ENCODE measurements at regions not wholly inside any gene's neighbourhood (a gene's known extent, or its start where the extent isn't known, plus 50 kb on each side); places are given as distances from the start of the nearest gene placed in this dataset.
"Not testable (repeated sequence)": the region's sequence is repeated elsewhere in the genome, so short reads cannot be mapped to it uniquely, and the experiment has no call there.

DNA sequence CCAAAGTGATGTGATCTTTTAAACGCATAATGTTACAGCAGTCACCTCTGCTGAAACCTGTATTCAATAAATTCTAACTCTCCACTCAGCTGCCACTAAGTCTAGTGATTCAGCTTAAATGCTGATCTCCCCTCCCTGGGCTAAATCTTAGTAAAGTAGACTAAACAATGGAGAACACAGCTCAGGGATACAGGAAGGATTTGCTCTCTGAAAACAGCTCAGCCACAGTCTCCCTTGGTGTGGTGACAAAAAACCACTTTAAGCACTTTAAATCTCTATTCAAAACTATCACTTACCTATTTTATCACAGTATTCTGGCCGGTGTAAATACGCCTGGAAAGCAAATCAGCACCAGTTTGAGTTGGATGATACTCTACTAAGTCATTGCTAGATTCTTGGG is 130.6 kb downstream of the RFX6 start:
- Mint-ChIP-seq H3K9me3 (peaks cover 0 to 5% (median 2%) of the 10 kb centered on the region in 8 donors), H3K4me3 (no peak overlapping the region), H3K27ac (no peak overlapping the region), H3K4me1 (no peaks in the 10 kb centered on the region), H3K36me3 (no peaks in the 10 kb centered on the region), H3K27me3 (no peaks in the 10 kb centered on the region)
- POLR2A ChIA-PET (ENCODE audit: partially characterized antibody): no interaction called here
- CTCF ChIA-PET (ENCODE audit: partially characterized antibody): no interaction called here
- H3K9me3 ChIP-seq (ENCODE audit: control insufficient read depth in 1 of 2, low read length in 2 of 2): no peaks in the 10 kb centered on the region
- no peaks in the 10 kb centered on the region for H3K27me3 ChIP-seq (ENCODE audit: insufficient read depth, low read length)
- no peak overlapping the region for H3K4me3 ChIP-seq (ENCODE audit: low read length in 2 of 2)
- no peaks in the 10 kb centered on the region for H3K36me3 ChIP-seq (ENCODE audit: insufficient read depth, low read length)
- H3K27ac ChIP-seq (ENCODE audit: low read depth, low read length): no peak overlapping the region
- no peak for DNase-seq
- intact Hi-C loops (cut with micrococcal nuclease): no loop called here
- H3K4me1 ChIP-seq (ENCODE audit: insufficient read depth, low read length): no peaks in the 10 kb centered on the region

DNA sequence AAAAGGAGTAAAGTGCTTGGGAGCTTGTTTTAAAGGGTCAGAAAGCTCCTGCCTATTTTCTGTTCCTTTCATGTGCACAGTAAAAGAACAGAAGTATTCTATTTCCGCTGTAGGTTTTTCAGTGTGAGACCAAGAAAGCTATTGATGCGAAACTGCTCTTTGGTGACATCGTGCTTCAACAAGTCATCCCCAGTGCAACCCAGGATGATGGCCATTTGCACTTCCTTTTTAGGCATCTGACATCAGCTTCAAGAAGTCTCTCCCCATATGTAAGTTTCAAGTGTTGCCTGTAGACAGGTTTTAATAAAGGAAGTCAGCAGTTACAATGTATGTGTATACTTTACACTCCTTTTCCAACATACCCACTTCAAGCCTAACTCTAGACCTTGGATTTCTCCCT is 131.6 kb downstream of the RFX6 start:
- Histone ChIP-seq H3K9me3 (ENCODE audit: control insufficient read depth in 1 of 2, low read length in 2 of 2) (no peaks in the 10 kb centered on the region), H3K27me3 (ENCODE audit: insufficient read depth, low read length) (no peaks in the 10 kb centered on the region), H3K36me3 (ENCODE audit: insufficient read depth, low read length) (no peaks in the 10 kb centered on the region), H3K4me1 (ENCODE audit: insufficient read depth, low read length) (no peaks in the 10 kb centered on the region), H3K27ac (ENCODE audit: low read depth, low read length) (no peak overlapping the region), H3K4me3 (ENCODE audit: low read length in 2 of 2) (no peak overlapping the region)
- no peak overlapping the region for H3K27ac Mint-ChIP-seq
- H3K4me1 Mint-ChIP-seq: no peaks in the 10 kb centered on the region
- no peaks in the 10 kb centered on the region for H3K36me3 Mint-ChIP-seq
- ChIA-PET CTCF (ENCODE audit: partially characterized antibody) (no interaction called here), POLR2A (ENCODE audit: partially characterized antibody) (no interaction called here)
- no peak overlapping the region for H3K4me3 Mint-ChIP-seq
- no peaks in the 10 kb centered on the region for H3K27me3 Mint-ChIP-seq
- DNase-seq: no peak
- peaks cover 2 to 10% (median 3%) of the 10 kb centered on the region in 8 donors for H3K9me3 Mint-ChIP-seq
- intact Hi-C loops (cut with micrococcal nuclease): no loop called here

DNA sequence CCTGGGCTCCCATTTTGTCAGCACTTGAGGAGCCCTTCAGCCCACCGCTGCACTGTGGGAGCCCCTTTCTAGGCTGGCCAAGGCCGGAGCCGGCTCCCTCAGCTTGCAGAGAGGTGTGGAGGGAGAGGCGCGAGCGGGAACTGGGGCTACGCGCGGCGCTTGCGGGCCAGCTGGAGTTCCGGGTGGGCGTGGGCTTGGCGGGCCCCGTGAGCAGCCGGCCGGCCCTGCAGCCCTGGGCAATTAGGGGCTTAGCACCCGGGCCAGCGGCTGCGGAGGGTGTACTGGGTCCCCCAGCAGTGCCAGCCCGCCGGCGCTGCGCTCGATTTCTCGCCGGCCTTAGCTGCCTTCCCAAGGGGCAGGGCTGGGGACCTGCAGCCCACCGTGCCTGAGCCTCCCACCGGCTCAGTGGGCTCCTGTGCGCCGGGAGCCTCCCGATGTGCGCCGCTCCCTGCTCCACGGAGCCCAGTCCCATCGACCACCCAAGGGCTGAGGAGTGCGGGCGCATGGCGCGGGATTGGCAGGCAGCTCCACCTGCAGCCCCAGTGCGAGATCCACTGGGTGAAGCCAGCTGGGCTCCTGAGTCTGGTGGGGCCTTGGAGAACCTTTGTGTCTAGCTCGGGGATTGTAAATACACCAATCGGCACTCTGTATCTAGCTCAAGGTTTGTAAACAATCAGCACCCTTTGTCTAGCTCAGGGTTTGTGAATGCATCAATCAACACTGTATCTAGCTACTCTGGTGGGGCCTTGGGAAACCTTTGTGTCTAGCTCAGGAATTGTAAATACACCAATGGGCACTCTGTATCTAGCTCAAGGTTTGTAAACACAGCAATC is 137.8 kb downstream of the RFX6 start:
- H3K4me1 ChIP-seq (ENCODE audit: insufficient read depth, low read length); H3K27ac Mint-ChIP-seq; H3K27me3 Mint-ChIP-seq; H3K27me3 ChIP-seq (ENCODE audit: insufficient read depth, low read length); H3K4me1 Mint-ChIP-seq; H3K4me3 Mint-ChIP-seq; H3K9me3 ChIP-seq (ENCODE audit: control insufficient read depth in 1 of 2, low read length in 2 of 2); H3K36me3 Mint-ChIP-seq; H3K4me3 ChIP-seq (ENCODE audit: low read length in 2 of 2); H3K36me3 ChIP-seq (ENCODE audit: insufficient read depth, low read length); H3K27ac ChIP-seq (ENCODE audit: low read depth, low read length); CTCF ChIA-PET (ENCODE audit: partially characterized antibody); intact Hi-C loops (cut with micrococcal nuclease); POLR2A ChIA-PET (ENCODE audit: partially characterized antibody): not testable (repeated sequence)
- peak in 1 of 5 donors; percentile 35 for DNase-seq
- H3K9me3 Mint-ChIP-seq: peaks cover 3 to 21% (median 12%) of the 10 kb centered on the region in 8 donors

DNA sequence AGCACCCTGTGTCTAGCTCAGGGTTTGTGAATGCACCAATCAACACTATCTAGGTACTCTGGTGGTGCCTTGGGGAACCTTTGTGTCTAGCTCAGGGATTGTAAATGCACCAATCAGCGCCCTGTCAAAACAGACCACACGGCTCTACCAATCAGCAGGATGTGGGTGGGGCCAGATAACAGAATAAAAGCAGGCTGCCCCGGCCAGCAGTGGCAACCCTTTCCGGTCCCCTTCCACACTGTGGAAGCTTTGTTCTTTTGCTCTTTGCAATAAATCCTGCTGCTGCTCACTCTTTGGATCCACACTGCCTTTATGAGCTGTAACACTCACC is 138.4 kb downstream of the RFX6 start:
- CTCF ChIA-PET (ENCODE audit: partially characterized antibody); H3K4me1 Mint-ChIP-seq; POLR2A ChIA-PET (ENCODE audit: partially characterized antibody); DNase-seq; H3K4me3 ChIP-seq (ENCODE audit: low read length in 2 of 2); H3K36me3 ChIP-seq (ENCODE audit: insufficient read depth, low read length); H3K27ac Mint-ChIP-seq; H3K9me3 ChIP-seq (ENCODE audit: control insufficient read depth in 1 of 2, low read length in 2 of 2); H3K27ac ChIP-seq (ENCODE audit: low read depth, low read length); H3K4me1 ChIP-seq (ENCODE audit: insufficient read depth, low read length); H3K4me3 Mint-ChIP-seq; intact Hi-C loops (cut with micrococcal nuclease); H3K36me3 Mint-ChIP-seq; H3K27me3 Mint-ChIP-seq; H3K27me3 ChIP-seq (ENCODE audit: insufficient read depth, low read length): not testable (repeated sequence)
- H3K9me3 Mint-ChIP-seq: peaks cover 3 to 21% (median 12%) of the 10 kb centered on the region in 8 donors

DNA sequence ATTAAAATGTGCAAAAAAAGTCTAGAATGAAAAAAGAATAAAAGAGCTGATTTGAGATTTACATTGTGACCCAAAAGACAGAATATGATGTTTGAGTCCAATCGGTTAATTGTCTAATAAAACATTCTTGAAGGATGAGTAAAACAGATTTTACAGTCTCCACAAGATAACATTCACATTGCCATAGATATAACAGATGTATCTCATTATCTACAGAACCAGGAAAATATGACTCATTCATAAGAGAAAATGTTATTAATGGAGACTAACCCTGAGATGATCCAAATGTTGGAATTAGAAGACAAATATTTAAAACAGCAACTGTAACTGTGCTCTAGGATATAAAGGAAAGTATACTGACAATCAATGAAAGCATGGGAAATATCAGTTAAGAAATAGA is 141.7 kb downstream of the RFX6 start:
- Mint-ChIP-seq H3K27ac (no peak overlapping the region), H3K36me3 (no peaks in the 10 kb centered on the region)

DNA sequence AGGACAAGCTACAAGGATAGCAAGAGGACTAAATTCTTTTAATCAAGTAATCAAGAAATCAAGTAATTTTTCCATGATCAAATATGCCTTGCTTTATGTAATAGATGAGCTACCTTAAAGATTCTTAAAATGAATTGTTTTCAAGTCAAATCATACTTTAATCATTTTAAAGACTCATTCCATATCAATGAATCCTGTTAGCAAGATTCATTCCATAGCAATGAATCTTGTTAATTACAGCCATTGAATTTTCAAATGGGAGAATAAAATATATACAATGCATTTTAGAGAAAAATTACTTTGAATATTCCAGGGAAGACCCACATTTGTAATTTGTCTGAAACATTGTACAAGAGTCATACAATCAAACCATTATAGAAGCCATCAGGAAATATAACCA is 145.7 kb downstream of the RFX6 start:
- no peak for DNase-seq
- no peak overlapping the region for H3K4me3 ChIP-seq (ENCODE audit: low read length in 2 of 2)
- H3K9me3 ChIP-seq (ENCODE audit: control insufficient read depth in 1 of 2, low read length in 2 of 2): no peaks in the 10 kb centered on the region
- Mint-ChIP-seq H3K9me3 (peaks cover 0 to 3% (median 0%) of the 10 kb centered on the region in 8 donors), H3K4me1 (no peaks in the 10 kb centered on the region), H3K27ac (no peak overlapping the region), H3K4me3 (no peak overlapping the region), H3K36me3 (no peaks in the 10 kb centered on the region), H3K27me3 (no peaks in the 10 kb centered on the region)
- no peaks in the 10 kb centered on the region for H3K36me3 ChIP-seq (ENCODE audit: insufficient read depth, low read length)
- no peaks in the 10 kb centered on the region for H3K27me3 ChIP-seq (ENCODE audit: insufficient read depth, low read length)
- intact Hi-C loops (cut with micrococcal nuclease): no loop called here
- ChIA-PET CTCF (ENCODE audit: partially characterized antibody) (no interaction called here), POLR2A (ENCODE audit: partially characterized antibody) (no interaction called here)
- H3K4me1 ChIP-seq (ENCODE audit: insufficient read depth, low read length): no peaks in the 10 kb centered on the region
- no peak overlapping the region for H3K27ac ChIP-seq (ENCODE audit: low read depth, low read length)

More for the DNA sequence above, 141.7 kb downstream of the RFX6 start:
- H3K4me1 Mint-ChIP-seq: no peaks in the 10 kb centered on the region
- Histone ChIP-seq H3K27me3 (ENCODE audit: insufficient read depth, low read length) (no peaks in the 10 kb centered on the region), H3K4me3 (ENCODE audit: low read length in 2 of 2) (no peak overlapping the region), H3K27ac (ENCODE audit: low read depth, low read length) (no peak overlapping the region), H3K4me1 (ENCODE audit: insufficient read depth, low read length) (no peaks in the 10 kb centered on the region), H3K9me3 (ENCODE audit: control insufficient read depth in 1 of 2, low read length in 2 of 2) (no peaks in the 10 kb centered on the region), H3K36me3 (ENCODE audit: insufficient read depth, low read length) (no peaks in the 10 kb centered on the region)
- intact Hi-C loops (cut with micrococcal nuclease): no loop called here
- no peak overlapping the region for H3K4me3 Mint-ChIP-seq
- ChIA-PET CTCF (ENCODE audit: partially characterized antibody) (no interaction called here), POLR2A (ENCODE audit: partially characterized antibody) (no interaction called here)
- H3K9me3 Mint-ChIP-seq: peaks cover 0 to 13% (median 7%) of the 10 kb centered on the region in 8 donors
- no peaks in the 10 kb centered on the region for H3K27me3 Mint-ChIP-seq
- DNase-seq: no peak

DNA sequence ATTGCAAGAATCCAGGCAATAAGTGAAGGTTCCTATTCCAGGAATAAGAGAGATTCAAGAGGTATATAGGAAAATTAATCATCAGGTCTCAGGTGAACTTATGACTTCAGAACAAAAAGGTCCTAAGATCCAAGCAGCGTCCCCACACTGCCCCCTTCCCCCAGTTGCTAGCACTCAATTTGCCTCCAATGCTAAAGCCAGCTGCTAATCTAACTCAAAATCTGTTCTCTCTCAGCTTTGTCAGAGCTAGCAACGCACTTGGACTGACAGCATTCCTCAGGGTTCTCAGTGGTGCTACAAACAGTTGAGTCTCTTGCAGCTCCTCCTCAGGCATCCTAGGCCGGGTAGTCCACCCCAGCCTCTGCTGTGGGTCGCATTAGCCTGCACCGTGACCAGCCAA is 148.3 kb downstream of the RFX6 start:
- no peaks in the 10 kb centered on the region for H3K36me3 ChIP-seq (ENCODE audit: insufficient read depth, low read length)
- H3K27ac ChIP-seq (ENCODE audit: low read depth, low read length): no peak overlapping the region
- no peaks in the 10 kb centered on the region for H3K27me3 Mint-ChIP-seq
- H3K27ac Mint-ChIP-seq: no peak overlapping the region
- H3K9me3 Mint-ChIP-seq: peaks cover 0 to 3% (median 0%) of the 10 kb centered on the region in 8 donors
- no peak overlapping the region for H3K4me3 ChIP-seq (ENCODE audit: low read length in 2 of 2)
- no peaks in the 10 kb centered on the region for H3K36me3 Mint-ChIP-seq
- H3K4me1 ChIP-seq (ENCODE audit: insufficient read depth, low read length): no peaks in the 10 kb centered on the region
- intact Hi-C loops (cut with micrococcal nuclease): no loop called here
- ChIA-PET CTCF (ENCODE audit: partially characterized antibody) (no interaction called here), POLR2A (ENCODE audit: partially characterized antibody) (no interaction called here)
- no peaks in the 10 kb centered on the region for H3K4me1 Mint-ChIP-seq
- DNase-seq: no peak
- H3K27me3 ChIP-seq (ENCODE audit: insufficient read depth, low read length): no peaks in the 10 kb centered on the region
- H3K9me3 ChIP-seq (ENCODE audit: control insufficient read depth in 1 of 2, low read length in 2 of 2): no peaks in the 10 kb centered on the region
- no peak overlapping the region for H3K4me3 Mint-ChIP-seq

DNA sequence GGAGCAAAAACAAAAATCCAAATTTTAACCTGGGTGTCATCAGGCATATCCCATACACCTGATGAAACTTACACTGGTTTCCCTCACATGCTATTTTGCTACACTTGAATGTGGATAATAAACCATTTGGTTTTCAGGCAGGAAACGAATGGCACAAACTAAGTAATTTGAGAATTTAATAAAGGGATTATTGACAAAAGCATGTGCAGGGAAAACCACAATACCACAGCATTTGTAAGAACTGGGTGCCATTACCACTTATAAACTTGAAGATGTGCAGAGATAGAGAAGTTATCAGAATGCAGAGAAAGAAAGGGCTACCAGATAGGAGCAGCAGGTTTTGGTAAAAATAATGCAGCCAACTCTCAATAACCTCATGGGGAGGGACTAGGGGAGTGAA is 151.2 kb downstream of the RFX6 start:
- no peak for DNase-seq
- Histone ChIP-seq H3K27me3 (ENCODE audit: insufficient read depth, low read length) (no peaks in the 10 kb centered on the region), H3K9me3 (ENCODE audit: control insufficient read depth in 1 of 2, low read length in 2 of 2) (no peaks in the 10 kb centered on the region), H3K27ac (ENCODE audit: low read depth, low read length) (no peak overlapping the region), H3K4me1 (ENCODE audit: insufficient read depth, low read length) (no peaks in the 10 kb centered on the region), H3K4me3 (ENCODE audit: low read length in 2 of 2) (no peak overlapping the region), H3K36me3 (ENCODE audit: insufficient read depth, low read length) (no peaks in the 10 kb centered on the region)
- CTCF ChIA-PET (ENCODE audit: partially characterized antibody): no interaction called here
- Mint-ChIP-seq H3K27ac (no peak overlapping the region), H3K9me3 (peaks cover 0 to 3% (median 0%) of the 10 kb centered on the region in 8 donors), H3K27me3 (no peaks in the 10 kb centered on the region), H3K4me3 (no peak overlapping the region), H3K36me3 (no peaks in the 10 kb centered on the region), H3K4me1 (no peaks in the 10 kb centered on the region)
- intact Hi-C loops (cut with micrococcal nuclease): no loop called here
- POLR2A ChIA-PET (ENCODE audit: partially characterized antibody): no interaction called here

Measured in CD4-positive, alpha-beta memory T cell (primary cell).